Suppressor macrophage treated with lipopolysaccharide for 1 hour (primary cell): ENCODE measurements at regions not wholly inside any gene's neighbourhood (a gene's known extent, or its start where the extent isn't known, plus 50 kb on each side); places are given as distances from the start of the nearest gene placed in this dataset.
"Not testable (repeated sequence)": the region's sequence is repeated elsewhere in the genome, so short reads cannot be mapped to it uniquely, and the experiment has no call there.

Experiments
- DNase-seq, 3 donors: peaks; one replicate each; pipeline ENCODE4 v3.0.0-alpha.2; 2020 to 2022

DNA sequence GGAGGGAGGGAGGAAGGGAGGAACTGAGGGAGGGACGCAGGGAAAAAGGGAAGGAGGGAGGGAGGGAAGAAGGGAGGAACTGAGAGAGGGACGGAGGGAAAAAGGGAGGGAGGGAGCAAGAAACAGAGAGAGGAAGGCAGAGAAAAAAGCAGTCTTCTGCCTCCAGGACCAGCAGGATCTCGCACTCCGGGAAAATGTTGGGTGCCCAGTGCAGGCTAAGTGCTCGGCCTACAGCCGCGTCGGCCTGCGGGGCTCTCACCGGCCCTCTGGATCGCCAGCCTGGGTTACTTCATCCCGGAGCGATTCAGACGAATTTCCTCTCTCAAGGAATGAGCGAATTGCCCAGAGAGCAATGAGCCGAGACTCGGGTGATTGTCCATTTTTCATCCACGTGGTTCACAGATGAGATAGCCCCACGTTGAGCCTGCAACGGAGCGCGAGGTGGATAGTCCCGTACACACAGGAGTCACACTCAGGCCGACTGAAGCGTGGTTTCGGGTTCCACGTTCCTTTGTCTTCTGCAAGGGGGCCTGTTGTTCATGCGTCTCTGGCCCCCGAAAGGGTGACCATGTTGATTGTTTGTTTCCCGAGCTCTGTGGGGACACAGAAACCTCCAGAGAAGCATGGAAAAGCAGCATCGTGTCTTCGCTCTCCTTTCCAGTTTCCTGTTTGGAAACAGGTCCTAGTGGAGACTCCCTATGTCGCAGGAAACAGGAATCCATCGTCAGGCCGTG lies 1937.1 kb upstream of the DEFB115 start:
- DNase-seq, result not testable (repeated sequence)

DNA sequence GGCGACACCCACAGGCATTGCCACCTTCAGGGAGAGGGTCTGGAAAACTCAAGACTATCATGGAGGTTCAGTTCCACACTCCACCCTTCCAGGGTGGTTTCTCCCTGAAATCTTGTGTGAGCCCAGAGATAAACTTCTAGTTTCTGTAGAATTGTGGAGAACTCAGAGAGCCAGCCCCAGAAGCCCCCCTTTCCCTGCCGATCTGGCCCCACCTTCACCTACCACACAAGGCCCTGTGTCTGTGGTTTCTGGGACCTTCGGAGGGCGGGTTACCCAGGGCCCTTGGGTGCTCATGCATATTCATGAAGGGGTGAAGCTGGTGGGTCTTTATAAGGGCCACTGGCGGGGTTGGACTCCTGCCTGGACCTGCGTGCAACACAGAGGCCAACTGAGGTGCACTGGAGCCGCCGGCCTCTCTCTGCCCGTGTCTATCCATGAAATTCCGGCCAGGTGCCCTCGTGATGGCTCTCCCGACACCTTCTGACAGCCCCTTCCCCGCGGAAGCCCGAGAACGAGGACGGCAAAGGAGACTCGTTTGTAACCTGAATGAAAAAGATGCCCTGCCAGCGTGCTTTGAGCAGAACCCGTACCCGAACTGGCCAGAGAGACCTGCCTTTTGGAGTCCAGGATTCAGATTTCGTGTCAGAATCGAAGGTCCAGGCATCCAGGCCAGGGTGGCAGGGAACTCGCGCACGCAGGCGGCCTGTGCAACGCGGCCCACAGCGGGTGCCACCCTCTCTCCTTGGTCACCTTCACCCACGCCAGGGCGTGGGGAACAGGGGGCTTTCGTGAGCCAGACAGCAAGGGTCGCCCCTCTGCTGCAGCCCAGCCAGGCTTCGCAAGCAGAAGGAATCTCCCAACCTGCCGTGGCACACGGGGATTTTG lies 1933.6 kb upstream of the DEFB115 start:
- not testable (repeated sequence) for DNase-seq

DNA sequence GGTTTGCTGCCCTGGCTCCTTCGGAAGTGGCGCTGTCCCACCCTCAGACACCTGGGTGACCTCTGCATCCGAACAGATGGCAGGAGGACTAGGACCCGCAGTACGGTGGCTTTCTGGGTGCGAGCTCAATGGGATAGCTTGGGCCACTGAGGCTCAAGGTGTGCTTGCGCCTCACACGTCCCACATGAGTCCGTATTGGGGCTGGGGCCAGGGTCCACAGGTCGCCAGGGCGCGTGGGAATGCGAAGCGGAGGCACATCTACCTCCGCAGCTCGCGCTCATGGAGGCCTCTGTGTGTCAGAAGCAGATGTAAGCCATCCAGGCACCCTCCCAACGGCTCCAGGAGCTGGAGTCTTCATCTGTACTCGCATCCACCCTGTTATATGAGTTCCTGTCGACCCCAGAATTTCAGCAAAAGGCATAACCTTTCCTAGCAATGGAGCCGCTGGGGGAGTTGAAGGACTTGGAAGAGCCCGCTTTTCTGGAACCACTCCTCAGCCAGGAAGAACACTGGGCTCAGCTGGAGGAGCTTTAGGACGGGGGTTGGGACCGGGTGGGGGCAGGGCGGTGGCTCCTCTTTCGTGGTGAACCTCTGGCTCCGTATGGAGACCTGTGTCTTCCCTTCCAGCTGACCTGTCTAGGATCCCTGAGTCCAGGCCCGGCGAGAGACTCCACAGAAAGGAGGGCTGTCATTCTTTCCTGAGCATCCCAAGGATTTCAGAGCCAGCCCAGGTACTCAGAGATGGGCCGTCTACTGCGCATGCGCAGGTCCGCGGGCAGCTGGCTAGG lies 1932.8 kb upstream of the DEFB115 start:
- not testable (repeated sequence) for DNase-seq

DNA sequence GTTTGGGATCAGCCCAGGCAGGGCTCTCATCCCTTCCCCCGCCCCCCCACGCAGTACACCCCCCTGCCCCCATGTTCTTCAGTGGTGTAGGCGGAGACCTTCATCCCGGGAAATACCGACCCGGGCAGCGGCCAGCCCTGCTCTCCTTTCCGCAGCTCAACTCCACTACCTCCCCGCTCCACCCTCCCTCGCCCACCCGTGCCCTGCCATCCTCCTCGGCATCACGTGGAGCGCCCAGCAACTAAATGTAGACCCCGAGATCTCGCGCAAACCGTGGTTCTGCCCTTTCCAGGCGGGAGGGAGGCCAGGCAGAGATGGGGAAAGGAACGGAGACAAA lies 1932.2 kb upstream of the DEFB115 start:
- no peak for DNase-seq

DNA sequence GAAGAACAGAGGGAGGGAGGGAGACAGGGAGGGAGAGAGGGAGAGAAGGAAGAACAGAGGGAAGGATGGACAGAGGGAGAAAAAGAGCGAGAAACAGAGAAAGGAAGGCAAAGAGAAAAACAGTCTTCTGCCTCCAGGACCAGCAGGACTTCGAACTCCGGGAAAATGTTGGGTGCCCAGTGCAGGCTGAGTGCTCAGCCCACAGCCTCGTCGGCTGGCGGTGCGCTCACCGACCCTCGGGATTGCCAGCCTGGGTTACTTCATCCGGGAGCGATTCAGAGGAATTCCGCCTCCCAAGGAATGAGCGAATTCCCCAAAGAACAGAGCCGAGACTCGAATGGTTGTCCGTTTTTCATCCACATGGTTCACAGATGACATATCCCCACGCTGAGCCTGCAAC lies 1931.7 kb upstream of the DEFB115 start:
- DNase-seq, result not testable (repeated sequence)

DNA sequence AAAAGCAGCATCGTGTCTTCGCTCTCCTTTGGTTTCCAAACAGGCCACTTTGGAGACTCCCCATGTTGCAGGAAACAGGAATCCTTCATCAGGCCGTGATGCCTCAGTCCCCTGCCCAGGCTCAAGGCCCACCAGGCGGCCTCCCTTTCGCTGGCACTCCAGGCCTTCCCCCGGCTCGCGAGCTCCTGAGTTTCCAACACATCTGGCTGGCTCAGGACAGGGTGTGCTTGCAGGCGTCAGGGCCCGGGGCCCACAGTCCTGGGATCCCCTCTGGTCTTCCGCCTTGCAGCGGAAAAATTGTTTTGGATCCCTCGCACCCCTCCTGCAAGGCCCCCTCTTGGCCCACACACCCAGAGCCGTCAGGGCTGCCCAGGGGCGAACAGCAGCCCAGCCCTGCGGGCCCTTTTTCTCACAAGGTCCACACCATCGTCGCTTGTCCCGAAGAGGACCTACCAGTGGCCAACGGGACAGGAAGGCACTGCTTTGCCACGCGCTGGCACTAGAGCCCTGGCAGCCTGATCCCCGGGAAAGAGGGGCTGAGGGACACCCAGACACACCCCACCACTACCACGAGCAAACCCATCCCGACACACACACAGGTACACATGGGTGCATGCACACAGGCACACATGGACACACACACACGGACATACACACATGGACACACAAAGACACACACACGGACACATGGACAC lies 1930.9 kb upstream of the DEFB115 start:
- no peak for DNase-seq

DNA sequence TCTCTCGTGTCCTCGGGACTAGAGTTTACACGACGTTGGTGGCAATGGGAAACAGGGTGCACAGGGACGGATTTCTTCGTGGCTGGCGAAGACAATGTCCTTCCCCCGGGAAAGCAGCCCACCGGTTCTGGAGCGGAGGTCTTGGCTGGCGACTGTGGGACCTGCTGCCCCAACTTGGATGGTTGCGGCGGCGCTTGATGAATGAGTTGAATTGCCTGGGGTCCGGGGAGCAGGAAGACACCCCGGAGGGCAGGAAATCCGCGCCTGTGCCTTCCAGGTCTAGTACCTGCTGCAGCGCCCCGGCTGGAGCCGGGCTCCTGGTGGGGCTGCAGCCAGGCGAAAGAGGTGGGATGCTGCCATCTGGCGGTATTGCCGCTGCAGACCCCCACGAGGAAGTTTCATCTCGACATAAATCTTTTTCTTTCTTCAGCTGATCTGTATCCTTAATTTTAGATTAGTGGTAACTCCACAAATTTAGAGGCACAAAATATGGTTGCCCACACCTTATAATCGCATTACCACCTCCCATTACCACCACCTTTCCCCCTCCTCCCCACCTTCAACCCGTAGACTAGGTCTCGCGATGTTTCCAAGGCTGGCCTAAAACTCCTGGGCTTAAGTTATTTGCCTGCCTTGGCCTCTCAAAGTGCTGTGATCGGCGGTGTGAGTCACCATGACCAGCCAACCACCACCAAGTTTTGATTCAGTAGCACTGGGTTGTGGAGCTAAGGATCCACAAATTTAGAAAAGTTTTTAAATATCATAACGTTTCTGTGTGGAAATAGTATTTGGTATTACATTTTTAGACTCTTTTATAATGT lies 1929.7 kb upstream of the DEFB115 start:
- DNase-seq, result not testable (repeated sequence)

DNA sequence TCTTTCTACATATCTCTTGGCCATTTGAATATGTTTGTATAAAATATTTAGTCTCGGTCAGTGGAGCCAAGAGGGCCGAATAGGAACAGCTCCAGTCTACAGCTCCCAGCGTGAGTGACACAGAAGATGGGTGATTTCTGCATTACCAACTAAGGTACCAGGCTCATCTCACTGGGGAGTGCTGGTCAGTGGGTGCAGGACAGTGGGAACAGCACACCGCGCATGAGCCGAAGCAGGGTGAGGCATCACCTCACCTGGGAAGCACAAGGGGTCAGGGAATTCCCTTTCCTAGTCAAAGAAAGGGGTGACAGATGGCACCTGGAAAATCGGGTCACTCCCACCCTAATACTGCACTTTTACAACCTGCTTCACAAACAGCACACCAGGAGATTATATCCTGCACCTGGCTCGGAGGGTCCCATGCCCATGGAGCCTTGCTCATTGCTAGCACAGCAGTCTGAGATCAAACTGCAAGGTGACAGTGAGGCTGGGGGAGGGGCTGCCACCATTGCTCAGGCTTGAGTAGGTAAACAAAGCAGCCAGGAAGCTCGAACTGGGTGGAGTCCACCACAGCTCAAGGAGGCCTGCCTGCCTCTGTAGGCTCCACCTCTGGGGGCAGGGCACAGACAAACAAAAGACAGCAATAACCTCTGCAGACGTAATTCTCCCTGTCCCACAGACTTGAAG lies 1926.9 kb upstream of the DEFB115 start:
- DNase-seq, result not testable (repeated sequence)

DNA sequence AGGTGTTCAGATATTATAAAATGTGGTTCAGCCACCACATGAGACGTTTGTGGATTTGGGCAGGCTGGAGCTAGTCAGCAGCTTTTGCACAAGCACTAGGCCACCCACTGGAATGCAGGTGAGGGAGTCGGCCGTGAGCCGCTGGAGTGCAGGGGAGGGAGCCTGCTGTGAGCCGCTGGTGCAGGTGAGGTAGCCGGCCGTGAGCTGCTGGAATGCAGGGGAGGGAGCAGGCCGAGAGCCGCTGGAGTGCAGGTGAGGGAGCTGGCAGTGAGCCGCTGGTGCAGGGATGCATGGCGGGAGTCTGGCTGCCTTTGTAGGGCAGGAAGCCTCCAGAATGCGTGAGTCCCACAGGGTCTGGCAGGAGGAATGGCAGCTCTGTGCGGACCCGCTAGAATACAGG lies 1907.6 kb upstream of the DEFB115 start:
- DNase-seq, result no peak

DNA sequence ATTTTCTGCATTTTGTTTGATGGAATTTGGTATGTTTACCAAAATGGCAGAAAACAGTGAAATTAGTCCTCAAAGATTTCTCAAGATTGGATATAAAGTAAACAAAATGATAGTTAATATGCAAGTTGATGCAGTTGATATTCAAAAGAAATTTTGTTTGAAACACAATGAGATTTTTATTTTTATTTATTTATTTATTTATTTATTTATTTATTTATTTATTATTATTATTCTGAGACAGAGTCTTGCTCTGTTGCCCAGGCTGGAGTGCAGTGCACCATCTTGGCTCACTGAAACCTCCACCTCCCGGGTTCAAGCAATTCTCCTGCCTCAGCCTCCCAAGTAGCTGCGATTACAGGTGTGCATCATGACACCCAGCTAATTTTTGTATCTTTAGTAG lies 1881.5 kb upstream of the DEFB115 start:
- not testable (repeated sequence) for DNase-seq

DNA sequence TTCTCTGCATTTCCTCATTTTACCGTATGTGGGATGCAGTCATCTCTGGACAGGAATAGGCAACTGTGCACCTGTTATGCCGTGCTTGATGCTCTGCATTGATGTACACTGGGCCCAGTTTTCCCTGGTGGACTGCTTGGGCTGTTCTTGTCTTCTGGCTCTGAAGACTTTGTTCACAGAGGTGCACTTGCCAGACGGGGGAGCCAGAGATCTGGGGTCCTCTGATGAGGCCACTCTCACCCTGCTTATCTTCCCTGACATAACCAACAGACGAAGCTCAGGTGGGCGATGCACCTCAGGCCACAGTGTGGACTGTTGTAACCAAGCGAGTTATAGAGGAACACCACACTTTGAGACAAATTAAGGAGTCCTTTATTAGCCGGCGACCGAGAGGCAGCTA lies 1864.6 kb upstream of the DEFB115 start:
- DNase-seq, result not testable (repeated sequence)

DNA sequence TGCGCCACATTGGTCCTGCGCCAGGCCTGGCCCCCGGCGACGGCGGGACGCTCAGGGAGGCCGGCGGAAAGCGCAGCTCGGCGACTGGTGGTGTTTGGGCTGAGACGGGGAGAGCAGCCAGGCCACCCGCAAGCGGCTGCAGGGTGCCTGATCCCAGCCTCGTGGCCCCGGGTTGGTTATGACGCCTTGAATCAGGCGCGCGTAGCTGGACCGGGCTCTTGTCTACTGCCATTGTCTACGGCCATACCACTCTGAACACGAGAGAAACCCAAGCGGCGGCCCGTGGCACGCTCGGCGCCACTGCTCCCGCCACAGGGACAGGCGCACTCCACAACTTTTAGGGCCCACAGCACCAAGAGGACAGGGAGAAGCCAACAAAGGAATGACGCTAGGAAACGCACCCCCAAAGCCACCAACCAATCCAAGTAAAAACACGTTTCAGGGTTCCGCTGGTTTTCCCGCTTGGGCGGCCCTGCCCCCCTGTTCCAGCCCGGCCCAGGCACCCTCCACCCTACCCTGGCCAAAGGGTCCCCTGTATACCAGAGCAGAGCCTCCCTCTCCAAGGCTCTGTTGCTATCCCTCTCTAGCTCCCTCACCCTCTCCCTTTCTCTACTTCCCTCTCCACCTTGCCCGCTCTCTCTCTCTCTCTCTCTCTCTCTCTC lies 1849.3 kb upstream of the DEFB115 start:
- no peak for DNase-seq

DNA sequence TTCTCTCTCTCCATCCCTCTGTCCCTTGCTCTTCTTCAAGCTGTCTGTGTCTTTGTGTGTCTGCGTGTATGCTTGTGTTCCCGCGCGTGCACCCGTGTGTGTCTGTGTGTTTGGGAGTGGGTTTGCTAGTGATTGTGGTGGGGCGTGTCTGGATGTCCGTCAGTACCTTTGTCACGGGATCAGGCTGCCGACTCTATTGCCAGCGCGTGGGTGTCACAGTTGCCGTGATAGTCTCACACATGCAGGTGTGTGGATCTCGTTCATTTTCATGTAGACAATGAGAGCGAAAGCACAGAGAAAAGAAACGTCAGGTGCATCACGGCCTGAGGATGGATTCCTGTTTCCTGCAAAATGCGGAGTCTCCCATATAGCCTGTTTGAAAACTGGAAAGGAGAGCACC lies 1848.8 kb upstream of the DEFB115 start:
- not testable (repeated sequence) for DNase-seq

DNA sequence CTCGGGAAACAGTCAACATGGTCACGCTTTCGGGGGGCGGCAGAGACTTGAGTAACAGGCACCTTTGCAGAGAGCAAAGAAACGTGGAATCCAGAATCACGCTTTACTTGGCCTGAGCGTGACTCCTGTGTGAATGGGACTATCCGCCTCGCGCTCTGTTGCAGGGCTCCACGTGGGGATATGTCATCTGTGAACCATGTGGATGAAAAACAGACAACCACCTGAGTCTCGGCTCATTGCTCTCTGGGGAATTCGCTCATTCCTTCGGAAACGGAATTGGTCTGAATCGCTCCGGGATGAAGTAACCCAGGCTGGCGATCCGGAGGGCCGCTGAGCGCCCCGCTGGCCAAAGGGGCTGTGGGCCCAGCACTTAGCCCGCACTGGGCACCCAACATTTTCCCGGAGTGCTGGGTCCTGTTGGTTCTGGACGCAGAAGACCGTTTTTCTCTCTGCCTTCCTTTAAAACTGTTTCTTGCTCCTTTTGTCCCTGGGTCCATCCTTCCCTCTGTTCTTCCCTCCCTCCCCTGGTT lies 1848.2 kb upstream of the DEFB115 start:
- not testable (repeated sequence) for DNase-seq

DNA sequence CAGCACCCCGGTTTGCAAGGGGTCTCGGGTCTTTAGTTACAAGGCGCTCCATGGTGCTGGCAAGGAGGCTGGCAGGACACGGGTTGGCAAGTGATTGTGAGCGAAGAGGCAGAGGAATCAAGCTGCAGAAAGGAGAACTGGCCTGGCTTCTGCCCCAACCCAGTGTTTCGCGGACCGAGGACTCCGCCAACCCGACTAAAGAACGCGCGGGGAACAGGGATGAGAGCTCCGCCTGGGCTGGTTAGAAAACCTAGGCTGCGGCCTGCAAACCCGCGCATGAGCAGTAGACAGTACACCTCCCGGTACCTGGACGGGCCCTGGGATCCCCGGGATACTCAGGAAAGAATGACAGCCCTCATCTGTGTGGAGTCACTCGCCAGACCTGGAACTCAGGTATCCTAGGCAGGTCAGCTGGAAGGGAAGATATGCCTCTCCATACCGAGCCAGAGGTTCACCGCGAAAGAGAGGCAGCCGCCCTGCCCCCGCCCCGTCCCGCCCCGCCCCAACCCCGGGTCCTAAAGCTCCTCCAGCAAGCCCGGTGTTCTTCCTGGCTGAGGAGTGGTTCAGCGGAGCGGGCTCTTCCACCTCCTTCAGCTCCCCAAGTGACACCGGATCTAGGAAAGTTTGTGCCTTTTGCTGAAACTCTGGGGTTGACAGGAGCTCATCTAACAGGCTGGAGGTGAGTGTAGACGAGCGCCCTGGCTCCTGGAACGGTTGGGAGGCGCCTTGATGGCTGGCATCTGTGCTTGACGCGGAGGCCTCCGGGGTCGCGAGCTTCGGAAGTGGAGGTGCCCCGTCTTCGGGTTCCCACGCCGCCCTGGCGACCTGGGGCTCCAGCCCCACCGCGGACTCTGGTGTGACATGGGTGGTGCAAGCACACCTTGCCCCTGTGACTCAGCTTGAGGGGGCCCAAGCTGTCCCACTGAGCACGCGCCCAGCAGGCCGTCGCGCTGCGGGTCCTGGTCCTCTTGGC lies 1847.3 kb upstream of the DEFB115 start:
- no peak for DNase-seq

DNA sequence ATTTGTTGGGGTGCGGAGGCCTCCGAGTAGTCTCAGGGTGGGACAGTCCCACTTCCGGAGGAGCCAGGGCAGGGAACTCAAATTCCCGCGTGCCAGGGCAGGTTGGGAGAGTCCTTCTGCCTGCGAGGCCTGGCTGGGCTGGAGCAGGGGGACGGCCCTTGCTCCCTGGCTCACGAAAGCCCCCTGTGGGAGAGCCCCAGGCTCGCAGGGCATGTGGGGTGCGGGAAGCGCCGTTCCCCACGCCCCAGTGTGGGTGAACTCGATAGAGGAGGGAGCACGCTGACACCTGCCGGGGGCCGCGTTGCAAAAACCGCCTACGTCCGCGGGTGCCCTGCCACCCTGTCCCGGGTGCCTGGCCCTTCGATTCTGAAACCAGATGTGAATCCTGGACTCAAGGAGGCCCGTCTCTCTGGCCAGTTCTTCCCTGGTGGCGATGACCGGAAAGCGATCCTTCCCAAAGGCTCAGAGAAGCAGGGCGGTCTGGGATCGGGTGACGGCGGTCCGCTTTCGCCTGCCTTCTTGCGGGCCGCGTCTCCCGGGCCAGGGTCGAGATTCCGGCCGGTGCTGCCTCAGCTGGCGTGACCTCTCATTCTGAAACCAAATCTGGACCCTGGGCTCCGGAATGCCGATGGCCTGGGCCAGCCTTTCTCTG lies 1846.5 kb upstream of the DEFB115 start:
- DNase-seq, result no peak

DNA sequence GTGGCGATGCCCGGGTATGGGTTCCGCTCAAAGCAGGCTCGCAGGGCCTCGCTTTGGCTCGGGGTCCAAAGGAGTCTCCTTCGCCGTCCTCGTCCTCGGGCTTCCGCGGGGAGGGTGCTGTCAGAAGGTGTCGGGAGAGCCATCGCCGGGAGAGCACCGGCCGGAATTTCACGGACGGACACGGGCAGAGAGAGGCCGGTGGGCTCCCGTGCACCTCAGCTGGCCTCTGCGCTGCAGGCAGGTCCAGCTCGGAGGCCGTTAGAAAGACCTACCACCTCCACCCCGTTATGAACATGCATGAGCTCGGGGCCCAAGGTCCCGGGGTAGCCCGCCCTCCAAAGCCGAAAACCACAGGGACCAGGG lies 1846.0 kb upstream of the DEFB115 start:
- DNase-seq, result not testable (repeated sequence)

DNA sequence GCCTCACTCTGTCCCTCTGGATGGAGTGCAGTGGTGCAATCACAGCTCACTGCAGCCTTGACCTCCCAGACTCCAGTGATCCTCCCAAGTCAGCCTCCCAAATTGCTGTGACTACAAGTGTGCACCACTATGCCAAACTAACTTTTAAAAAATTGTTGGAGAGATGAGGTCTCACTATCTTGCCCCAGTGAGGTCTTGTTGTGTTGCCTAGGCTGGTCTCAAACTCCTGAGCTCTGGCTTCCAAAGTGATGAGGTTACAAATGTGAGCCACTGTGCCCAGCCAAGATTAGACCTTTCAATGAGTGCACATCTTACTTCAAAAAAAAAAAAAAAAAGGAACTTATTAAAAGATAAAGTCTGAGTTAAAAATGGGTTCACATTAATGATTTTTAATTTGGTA lies 1838.1 kb upstream of the DEFB115 start:
- DNase-seq, result no peak
